Stimulated activated CD4-positive, alpha-beta T cell treated with anti-CD3 and anti-CD28 coated beads, Interleukin-1b, Interleukin-23, amount 100 ng/mL, for 48 hours (primary cell): ENCODE measurements at regions not wholly inside any gene's neighbourhood (a gene's known extent, or its start where the extent isn't known, plus 50 kb on each side); places are given as distances from the start of the nearest gene placed in this dataset.

Experiments used
- DNase-seq: peaks from one replicate; pipeline ENCODE4 v3.0.0-alpha.2; 2020

GRCh38 chr6:169854083-169854725 is 102.8 kb downstream of the ERMARD start:
- no peak for DNase-seq

- no peak for DNase-seq
Observed at GRCh38 chr6:169853196-169854082, 102.0 kb downstream of the ERMARD start.

GRCh38 chr6:169852504-169853195 is 101.2 kb downstream of the ERMARD start:
- no peak for DNase-seq

GRCh38 chr6:169851641-169852503 is 100.5 kb downstream of the ERMARD start:
- no peak for DNase-seq

- DNase-seq: no peak
Observed at GRCh38 chr6:169850746-169851145, 99.3 kb downstream of the ERMARD start.

GRCh38 chr6:169850154-169850553 is 98.7 kb downstream of the ERMARD start:
- no peak for DNase-seq

- no peak for DNase-seq
Observed at GRCh38 chr6:169849396-169849795, 98.0 kb downstream of the ERMARD start.

- DNase-seq: no peak
Observed at GRCh38 chr6:169848946-169849345, 97.5 kb downstream of the ERMARD start.

- DNase-seq: no peak
Observed at GRCh38 chr6:169847901-169848311, 96.5 kb downstream of the ERMARD start.

GRCh38 chr6:169847141-169847674 is 95.8 kb downstream of the ERMARD start:
- DNase-seq: no peak

GRCh38 chr6:169846286-169847056 is 95.0 kb downstream of the ERMARD start:
- DNase-seq: no peak

GRCh38 chr6:169845426-169846285 is 94.2 kb downstream of the ERMARD start:
- DNase-seq: no peak

GRCh38 chr6:169844946-169845345 is 93.5 kb downstream of the ERMARD start:
- no peak for DNase-seq

GRCh38 chr6:169843991-169844390 is 92.6 kb downstream of the ERMARD start:
- DNase-seq: no peak

GRCh38 chr6:169843110-169843509 is 91.7 kb downstream of the ERMARD start:
- DNase-seq: no peak

- no peak for DNase-seq
Observed at GRCh38 chr6:169841907-169842606, 90.6 kb downstream of the ERMARD start.

- DNase-seq: no peak
Observed at GRCh38 chr6:169841251-169841650, 89.8 kb downstream of the ERMARD start.

GRCh38 chr6:169839898-169840631 is 88.6 kb downstream of the ERMARD start:
- DNase-seq: no peak

- DNase-seq: no peak
Observed at GRCh38 chr6:169839493-169839892, 88.1 kb downstream of the ERMARD start.
